CD4-positive, alpha-beta T cell (primary cell): ENCODE measurements at regions not wholly inside any gene's neighbourhood (a gene's known extent, or its start where the extent isn't known, plus 50 kb on each side); places are given as distances from the start of the nearest gene placed in this dataset.

Experiments used
- ATAC-seq: fragments of 200-7000 bp; cut with Tn5 transposase; one replicate; pipeline ENCODE4 v1.10.0; 2022; ENCODE audit warnings: mild to moderate bottlenecking; ENCODE audit not compliant: poor library complexity
- CTCF ChIA-PET: fragments of 350-600 bp; sonication (Branson Sonifier 250); formaldehyde crosslinking; loops from one replicate; lab custom pipeline; 2021; ENCODE audit warnings: antibody characterized with exemption, inconsistent platforms; lab: Charles Lee
- POLR2A ChIA-PET: fragments of 350-600 bp; sonication (Branson Sonifier 250); formaldehyde crosslinking; loops from one replicate; lab custom pipeline; 2021; ENCODE audit warnings: antibody characterized with exemption, inconsistent platforms; lab: Charles Lee
- DNase-seq, 14 experiments: peaks; one replicate each; pipeline ENCODE4 v3.0.0-alpha.2; 2013 to 2020; ENCODE audit warnings: mixed read lengths in 2 of 14
- H3K27ac ChIP-seq, 2 donors: one replicate each; pipeline versions ENCODE4 v1.5.1 to v1.7.0; 2013; ENCODE audit warnings: low read length in 2 of 2, low read depth in 1 of 2, mild to moderate bottlenecking in 1 of 2
- H3K27me3 ChIP-seq, 2 experiments: 1 replicate in 1 of 2; 2 replicates in 1 of 2; pipeline versions ENCODE4 v1.6.1 to v1.7.0; 2013; ENCODE audit warnings: low read length in 2 of 2, control low read depth in 1 of 2, mild to moderate bottlenecking in 1 of 2, moderate library complexity in 1 of 2; ENCODE audit not compliant: insufficient read depth in 2 of 2, control insufficient read depth in 1 of 2
- H3K36me3 ChIP-seq: one replicate; pipeline ENCODE4 v1.6.1; 2013; ENCODE audit warnings: low read length, control low read depth; ENCODE audit not compliant: insufficient read depth
- H3K4me1 ChIP-seq: one replicate; pipeline ENCODE4 v1.6.1; 2013; ENCODE audit warnings: low read length, control low read depth; ENCODE audit not compliant: insufficient read depth
- H3K4me3 ChIP-seq: one replicate; pipeline ENCODE4 v1.5.1; 2013; ENCODE audit warnings: mild to moderate bottlenecking, low read length, moderate library complexity
- H3K9me3 ChIP-seq, 2 experiments: 1 replicate in 1 of 2; 2 replicates in 1 of 2; pipeline versions ENCODE4 v1.6.1 to v1.7.0; 2013; ENCODE audit warnings: low read length in 2 of 2, mild to moderate bottlenecking in 2 of 2, control low read depth in 1 of 2, moderate library complexity in 1 of 2; ENCODE audit not compliant: control insufficient read depth in 1 of 2, insufficient read depth in 1 of 2
- H3K27ac Mint-ChIP-seq: one replicate; pipeline ENCODE4 v1.8.0; 2020; ENCODE audit warnings: mixed read lengths
- H3K27me3 Mint-ChIP-seq: one replicate; pipeline ENCODE4 v1.8.0; 2021; ENCODE audit warnings: mixed read lengths
- H3K36me3 Mint-ChIP-seq: one replicate; pipeline ENCODE4 v1.8.0; 2021; ENCODE audit warnings: low read depth, mixed read lengths
- H3K4me1 Mint-ChIP-seq: one replicate; pipeline ENCODE4 v1.8.0; 2021; ENCODE audit warnings: low read depth, mixed read lengths
- H3K4me3 Mint-ChIP-seq: one replicate; pipeline ENCODE4 v1.8.0; 2020; ENCODE audit warnings: mild to moderate bottlenecking, mixed read lengths
- H3K9me3 Mint-ChIP-seq: one replicate; pipeline ENCODE4 v1.8.0; 2020; ENCODE audit warnings: mixed read lengths
- CTCF ChIP-seq: fragments of 200-600 bp; IDR thresholded peaks from one replicate; pipeline ENCODE4 v1.8.0; 2022; ENCODE audit warnings: antibody characterized with exemption, mild to moderate bottlenecking
- intact Hi-C, 2 experiments: fragments of 100-400 bp; cut with DNase I in 1 of 2; cut with micrococcal nuclease in 1 of 2; formaldehyde crosslinking; loops; one replicate each; pipeline versions ENCODE4 v1.15.1 to v1.9.0; 2023 to 2025; cut with DNase I, micrococcal nuclease

GRCh38 chr3:109707617-109708016, 370.3 kb upstream of the DPPA4 start:
- no peaks in the 10 kb centered on the region for H3K9me3 ChIP-seq
- H3K27me3 ChIP-seq = no peaks in the 10 kb centered on the region
- no peaks in the 10 kb centered on the region for H3K9me3 Mint-ChIP-seq
- ATAC-seq (no peak), DNase-seq (no peak)
- ChIA-PET CTCF (no interaction called here), POLR2A (no interaction called here)
- H3K27ac ChIP-seq = no peak overlapping the region
- H3K4me3 Mint-ChIP-seq = no peak overlapping the region
- H3K27me3 Mint-ChIP-seq = peaks cover 7% of the 10 kb centered on the region
- no peaks in the 10 kb centered on the region for H3K36me3 ChIP-seq
- H3K4me1 ChIP-seq = no peaks in the 10 kb centered on the region
- H3K27ac Mint-ChIP-seq = no peak overlapping the region
- H3K4me1 Mint-ChIP-seq = no peaks in the 10 kb centered on the region
- no peak for TF ChIP-seq CTCF
- H3K4me3 ChIP-seq = no peak overlapping the region
- intact Hi-C loops = no loop called here
- H3K36me3 Mint-ChIP-seq = no peaks in the 10 kb centered on the region

GRCh38 chr3:109713288-109713687, 375.9 kb upstream of the DPPA4 start:
- no peak overlapping the region for H3K4me3 ChIP-seq
- intact Hi-C loops = no loop called here
- Mint-ChIP-seq H3K27me3 (peaks cover 7% of the 10 kb centered on the region), H3K27ac (no peak overlapping the region), H3K9me3 (peaks cover 2% of the 10 kb centered on the region), H3K36me3 (no peaks in the 10 kb centered on the region), H3K4me1 (no peaks in the 10 kb centered on the region), H3K4me3 (no peak overlapping the region)
- ATAC-seq (no peak), DNase-seq (no peak)
- no peak for TF ChIP-seq CTCF
- ChIA-PET CTCF (no interaction called here), POLR2A (no interaction called here)
- no peaks in the 10 kb centered on the region for H3K4me1 ChIP-seq
- H3K27ac ChIP-seq = no peak overlapping the region
- no peaks in the 10 kb centered on the region for H3K9me3 ChIP-seq
- H3K27me3 ChIP-seq = no peaks in the 10 kb centered on the region
- no peaks in the 10 kb centered on the region for H3K36me3 ChIP-seq

GRCh38 chr3:109715707-109716106, 378.4 kb upstream of the DPPA4 start:
- intact Hi-C loops = no loop called here
- POLR2A ChIA-PET = no interaction called here
- CTCF ChIA-PET = no interaction called here
- Mint-ChIP-seq H3K27me3 (no peaks in the 10 kb centered on the region), H3K36me3 (no peaks in the 10 kb centered on the region), H3K4me1 (no peaks in the 10 kb centered on the region), H3K27ac (no peak overlapping the region), H3K4me3 (no peak overlapping the region), H3K9me3 (peaks cover 2% of the 10 kb centered on the region)
- DNase-seq (no peak), ATAC-seq (no peak)
- no peaks in the 10 kb centered on the region for H3K9me3 ChIP-seq
- no peak for TF ChIP-seq CTCF
- H3K27ac ChIP-seq = no peak overlapping the region
- no peaks in the 10 kb centered on the region for H3K36me3 ChIP-seq
- no peaks in the 10 kb centered on the region for H3K27me3 ChIP-seq
- H3K4me3 ChIP-seq = no peak overlapping the region
- H3K4me1 ChIP-seq = no peaks in the 10 kb centered on the region
